IPS-18a (cell line): ENCODE measurements at regions not wholly inside any gene's neighbourhood (a gene's known extent, or its start where the extent isn't known, plus 50 kb on each side); places are given as distances from the start of the nearest gene placed in this dataset.

Experiments
- H3K27ac ChIP-seq: one replicate; pipeline ENCODE4 v1.5.1; 2013; ENCODE audit warnings: low read length
- H3K27me3 ChIP-seq: one replicate; pipeline ENCODE4 v1.6.1; 2013; ENCODE audit warnings: mild to moderate bottlenecking, low read length; ENCODE audit not compliant: control insufficient read depth, insufficient read depth
- H3K36me3 ChIP-seq: one replicate; pipeline ENCODE4 v1.6.1; 2013; ENCODE audit warnings: low read depth, low read length; ENCODE audit not compliant: control insufficient read depth
- H3K4me1 ChIP-seq: one replicate; pipeline ENCODE4 v1.6.1; 2013; ENCODE audit warnings: low read depth, low read length; ENCODE audit not compliant: control insufficient read depth
- H3K4me3 ChIP-seq: one replicate; pipeline ENCODE4 v1.5.1; 2013; ENCODE audit warnings: low read length
- H3K9ac ChIP-seq: one replicate; pipeline ENCODE4 v1.6.1; 2013; ENCODE audit warnings: mild to moderate bottlenecking, low read length, moderate library complexity
- H3K9me3 ChIP-seq: one replicate; pipeline ENCODE4 v1.6.1; 2013; ENCODE audit warnings: low read depth, low read length; ENCODE audit not compliant: control insufficient read depth

DNA sequence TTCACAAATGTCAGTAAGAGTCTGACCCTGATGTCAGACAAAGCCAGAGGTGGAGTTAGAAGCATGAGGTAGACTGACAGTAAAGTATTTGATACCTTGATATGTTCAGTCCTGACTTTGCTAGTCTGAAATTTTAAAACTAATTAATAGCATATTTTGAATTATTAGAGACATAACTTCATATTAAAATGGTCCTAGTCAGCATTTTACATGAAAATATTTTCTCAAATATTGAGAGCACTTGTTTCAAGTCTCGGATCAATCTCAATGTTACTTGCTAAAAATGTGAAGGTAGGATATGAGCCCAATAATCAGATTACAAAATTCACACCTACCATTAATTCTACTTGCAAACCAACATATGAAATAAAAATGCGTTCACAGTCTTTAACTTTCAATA, 58.1 kb upstream of the TTC14 start:
- Histone ChIP-seq H3K36me3 (no peaks in the 10 kb centered on the region), H3K4me3 (no peak overlapping the region), H3K27ac (no peak overlapping the region), H3K4me1 (no peaks in the 10 kb centered on the region), H3K27me3 (no peaks in the 10 kb centered on the region), H3K9me3 (no peaks in the 10 kb centered on the region), H3K9ac (no peak overlapping the region)

- no peaks in the 10 kb centered on the region for H3K36me3 ChIP-seq
- H3K9ac ChIP-seq = no peak overlapping the region
- no peak overlapping the region for H3K27ac ChIP-seq
- no peaks in the 10 kb centered on the region for H3K27me3 ChIP-seq
- H3K4me1 ChIP-seq = no peaks in the 10 kb centered on the region
- no peaks in the 10 kb centered on the region for H3K9me3 ChIP-seq
- no peak overlapping the region for H3K4me3 ChIP-seq
Observed at GRCh38 chr3:180546863-180547262, 55.1 kb upstream of the TTC14 start.

DNA sequence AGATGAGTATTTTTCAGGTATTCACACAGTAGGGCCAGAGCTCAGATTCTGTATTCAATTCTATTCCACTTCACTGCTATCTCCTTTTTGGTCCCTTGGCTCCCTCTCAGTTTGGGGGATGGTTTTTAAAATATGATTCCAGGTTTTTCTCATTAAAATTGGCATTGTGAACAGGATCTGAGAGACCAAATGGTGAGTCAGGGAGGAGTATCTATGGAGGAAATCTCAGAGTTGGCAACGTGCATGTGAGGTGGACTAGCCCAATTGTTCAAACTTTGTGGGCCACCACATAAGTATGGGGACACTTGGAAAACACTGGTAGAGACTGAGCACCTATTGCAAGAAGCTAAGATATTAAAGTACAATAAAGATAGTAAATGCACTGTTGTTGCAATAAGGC, 53.9 kb upstream of the TTC14 start:
- no peaks in the 10 kb centered on the region for H3K4me1 ChIP-seq
- H3K9ac ChIP-seq = no peak overlapping the region
- no peaks in the 10 kb centered on the region for H3K36me3 ChIP-seq

More for the DNA sequence above, 53.9 kb upstream of the TTC14 start:
- Histone ChIP-seq H3K4me3 (no peak overlapping the region), H3K9me3 (no peaks in the 10 kb centered on the region), H3K27me3 (no peaks in the 10 kb centered on the region), H3K27ac (no peak overlapping the region)
